Neuronal stem cell (in vitro differentiated cells): ENCODE measurements at regions not wholly inside any gene's neighbourhood (a gene's known extent, or its start where the extent isn't known, plus 50 kb on each side); places are given as distances from the start of the nearest gene placed in this dataset.
A peak's percentile ranks its signal among the peaks of the same experiment; 100 is the strongest.

Source experiments
- DNase-seq: peaks from one replicate; pipeline ENCODE4 v3.0.0-alpha.2; 2013; ENCODE audit warnings: low spot score
- H2AFZ ChIP-seq: one replicate; pipeline ENCODE4 v1.6.1; 2013; ENCODE audit warnings: mild to moderate bottlenecking, low read length, inconsistent platforms
- H2AK5ac ChIP-seq: 2 replicates; pipeline ENCODE4 v1.6.1; 2013; ENCODE audit warnings: low read depth, mild to moderate bottlenecking, inconsistent platforms, low read length, moderate library complexity, mixed read lengths
- H2BK120ac ChIP-seq: 2 replicates; pipeline ENCODE4 v1.6.1; 2013; ENCODE audit warnings: low read depth, mild to moderate bottlenecking, inconsistent platforms, low read length, moderate library complexity, mixed read lengths
- H2BK12ac ChIP-seq: one replicate; pipeline ENCODE4 v1.6.1; 2013; ENCODE audit warnings: low read length, inconsistent platforms
- H2BK15ac ChIP-seq: 2 replicates; pipeline ENCODE4 v1.6.1; 2013; ENCODE audit warnings: mild to moderate bottlenecking, low read length, inconsistent platforms, mixed read lengths
- H2BK5ac ChIP-seq: one replicate; pipeline ENCODE4 v1.6.1; 2013; ENCODE audit warnings: inconsistent platforms, mild to moderate bottlenecking, low read length, moderate library complexity
- H3K14ac ChIP-seq: one replicate; pipeline ENCODE4 v1.6.1; 2013; ENCODE audit warnings: low read length, inconsistent platforms
- H3K18ac ChIP-seq: 2 replicates; pipeline ENCODE4 v1.6.1; 2013; ENCODE audit warnings: low read length, inconsistent platforms
- H3K23ac ChIP-seq: 2 replicates; pipeline ENCODE4 v1.6.1; 2013; ENCODE audit warnings: low read depth, mild to moderate bottlenecking, mixed read lengths, low read length, inconsistent platforms; ENCODE audit not compliant: poor library complexity
- H3K27ac ChIP-seq: replicated peaks from 3 replicates; pipeline ENCODE4 v1.5.1; 2013; ENCODE audit warnings: low read length, inconsistent platforms
- H3K27me3 ChIP-seq, 3 experiments: 2 replicates each; pipeline ENCODE4 v1.6.1; 2013; ENCODE audit warnings: low read length in 3 of 3, mild to moderate bottlenecking in 2 of 3, inconsistent platforms in 1 of 3, low read depth in 1 of 3, mixed read lengths in 1 of 3, moderate library complexity in 1 of 3; ENCODE audit not compliant: control insufficient read depth in 3 of 3, insufficient read depth in 3 of 3
- H3K36me3 ChIP-seq, 2 donors: replicated peaks in 1 of 2; 2 replicates each; pipeline ENCODE4 v1.6.1; 2013; ENCODE audit warnings: low read length in 2 of 2; ENCODE audit not compliant: control insufficient read depth in 2 of 2, insufficient read depth in 2 of 2
- H3K4ac ChIP-seq: 2 replicates; pipeline ENCODE4 v1.6.1; 2013; ENCODE audit warnings: inconsistent platforms, mild to moderate bottlenecking, low read length, moderate library complexity
- H3K4me1 ChIP-seq, 2 donors: 1 replicate in 1 of 2; 2 replicates in 1 of 2; pipeline ENCODE4 v1.6.1; 2013; ENCODE audit warnings: low read length in 2 of 2, low read depth in 1 of 2; ENCODE audit not compliant: control insufficient read depth in 2 of 2, insufficient read depth in 1 of 2
- H3K4me2 ChIP-seq: one replicate; pipeline ENCODE4 v1.6.1; 2013; ENCODE audit warnings: mild to moderate bottlenecking, low read length, inconsistent platforms; ENCODE audit not compliant: insufficient read depth, poor library complexity, severe bottlenecking
- H3K4me3 ChIP-seq, 2 donors: 2 replicates each; pipeline ENCODE4 v1.5.1; 2013; ENCODE audit warnings: low read length in 2 of 2, mild to moderate bottlenecking in 2 of 2, inconsistent platforms in 1 of 2, moderate library complexity in 1 of 2
- H3K79me1 ChIP-seq: one replicate; pipeline ENCODE4 v1.6.1; 2013; ENCODE audit warnings: low read depth, mild to moderate bottlenecking, inconsistent platforms, low read length, moderate library complexity
- H3K9ac ChIP-seq: one replicate; pipeline ENCODE4 v1.6.1; 2013; ENCODE audit warnings: mild to moderate bottlenecking, low read depth, low read length, inconsistent platforms; ENCODE audit not compliant: poor library complexity
- H3K9me3 ChIP-seq, 2 donors: replicated peaks in 1 of 2; 2 replicates each; pipeline versions ENCODE3 to v1.6.1; 2013; ENCODE audit warnings: low read length in 2 of 2, mild to moderate bottlenecking in 2 of 2, inconsistent platforms in 1 of 2, low read depth in 1 of 2, mixed read lengths in 1 of 2, moderate library complexity in 1 of 2; ENCODE audit not compliant: control insufficient read depth in 2 of 2, insufficient read depth in 1 of 2
- H4K8ac ChIP-seq: one replicate; pipeline ENCODE4 v1.6.1; 2013; ENCODE audit warnings: low read depth, mild to moderate bottlenecking, inconsistent platforms, low read length, moderate library complexity
- H4K91ac ChIP-seq: one replicate; pipeline ENCODE4 v1.6.1; 2013; ENCODE audit warnings: low read length, low read depth, mild to moderate bottlenecking, inconsistent platforms; ENCODE audit not compliant: poor library complexity
- WGBS, 2 donors: extraction: QIAGEN DNeasy Blood & Tissue Kit; methylation state at CpG; one replicate each; pipeline ENCODE4 v1.1.7; 2013; ENCODE audit warnings: missing lambda C conversion rate in 2 of 2, mixed read lengths in 1 of 2; ENCODE audit not compliant: insufficient read length in 2 of 2, insufficient replicate concordance in 1 of 2; ENCODE audit errors: extremely low coverage in 2 of 2; 5-methylcytosine and 5-hydroxymethylcytosine counted together

GRCh38 chr3:64957408-64958198 is 269.8 kb upstream of the ADAMTS9 start:
- H3K4me3 ChIP-seq: no peak overlapping the region
- H3K36me3 ChIP-seq: no peaks in the 10 kb centered on the region
- H2AK5ac ChIP-seq: no peak overlapping the region
- H3K23ac ChIP-seq: no peak overlapping the region
- DNase-seq: no peak
- H2BK120ac ChIP-seq: no peak overlapping the region
- H3K9ac ChIP-seq: no peak overlapping the region
- H3K4ac ChIP-seq: no peak overlapping the region
- H4K8ac ChIP-seq: no peak overlapping the region
- peaks cover 0 to 6% of the 10 kb centered on the region in 2 donors for H3K4me1 ChIP-seq
- H2BK5ac ChIP-seq: no peak overlapping the region
- H3K14ac ChIP-seq: no peak overlapping the region
- no CpG with 5 or more reads among the region's 6 CpGs for WGBS, 2 donors
- H3K18ac ChIP-seq: no peak overlapping the region
- H3K27ac ChIP-seq: no peak overlapping the region
- H3K79me1 ChIP-seq: no peaks in the 10 kb centered on the region
- H3K4me2 ChIP-seq: no peak overlapping the region
- no peaks in the 10 kb centered on the region for H3K9me3 ChIP-seq
- H2BK12ac ChIP-seq: no peak overlapping the region
- H2AFZ ChIP-seq: no peak overlapping the region
- no peak overlapping the region for H4K91ac ChIP-seq
- no peak overlapping the region for H2BK15ac ChIP-seq
- no peaks in the 10 kb centered on the region for H3K27me3 ChIP-seq

- Histone ChIP-seq H3K27ac (no peak overlapping the region), H3K4ac (no peak overlapping the region), H3K23ac (no peak overlapping the region), H2AK5ac (no peak overlapping the region), H3K79me1 (no peaks in the 10 kb centered on the region), H3K9me3 (no peaks in the 10 kb centered on the region), H2BK120ac (no peak overlapping the region), H2BK5ac (no peak overlapping the region), H3K18ac (no peak overlapping the region), H4K8ac (no peak overlapping the region), H2BK15ac (no peak overlapping the region), H3K4me1 (peaks cover 0 to 6% of the 10 kb centered on the region in 2 donors), H2AFZ (no peak overlapping the region), H3K4me3 (no peak overlapping the region), H3K27me3 (no peaks in the 10 kb centered on the region), H3K14ac (no peak overlapping the region), H3K4me2 (no peak overlapping the region), H2BK12ac (no peak overlapping the region), H3K36me3 (no peaks in the 10 kb centered on the region), H3K9ac (no peak overlapping the region), H4K91ac (no peak overlapping the region)
- DNase-seq: no peak
- no CpG with 5 or more reads among the region's 10 CpGs for WGBS, 2 donors
Observed at GRCh38 chr3:64956711-64957325, 269.0 kb upstream of the ADAMTS9 start.

DNA sequence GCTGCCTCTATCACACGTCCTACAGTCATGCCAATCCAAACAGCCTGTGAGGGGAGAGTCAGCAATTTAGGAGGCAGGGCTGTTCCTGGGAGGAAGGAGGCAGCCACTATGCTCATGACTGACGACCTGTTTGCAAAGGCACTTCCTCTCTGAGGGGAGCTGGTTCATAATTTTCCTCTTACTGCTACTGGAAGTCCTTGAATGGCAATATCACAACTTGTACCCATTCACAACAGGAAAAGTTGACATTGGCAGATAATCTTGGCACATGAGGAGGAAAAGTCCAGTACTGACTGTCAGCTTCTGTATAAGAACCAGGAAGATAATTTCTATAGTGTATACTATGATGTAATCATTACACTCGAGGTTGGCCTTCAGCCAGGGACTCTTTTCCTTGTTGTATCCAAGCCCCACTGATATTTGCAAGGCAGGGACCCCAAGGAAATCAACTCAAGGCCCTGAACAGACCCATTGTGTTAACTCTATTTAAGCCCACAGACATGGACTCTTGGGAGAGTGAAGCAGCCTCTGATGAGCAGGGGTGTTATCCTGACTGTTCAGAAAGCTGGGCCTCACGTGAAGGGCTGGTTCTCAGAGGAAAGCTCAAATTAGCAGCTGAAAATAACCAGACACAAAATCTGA is 267.3 kb upstream of the ADAMTS9 start:
- Histone ChIP-seq H2BK5ac (no peak overlapping the region), H3K23ac (no peak overlapping the region), H2BK12ac (no peak overlapping the region), H4K8ac (no peak overlapping the region), H3K14ac (no peak overlapping the region), H3K4me3 (no peak overlapping the region), H3K9ac (no peak overlapping the region), H2BK120ac (no peak overlapping the region), H2AFZ (peak overlapping the region; percentile 47), H3K18ac (no peak overlapping the region), H3K4me1 (peaks cover 0 to 6% of the 10 kb centered on the region in 2 donors), H3K9me3 (no peaks in the 10 kb centered on the region), H3K27me3 (no peaks in the 10 kb centered on the region), H3K27ac (no peak overlapping the region), H3K79me1 (no peaks in the 10 kb centered on the region), H2AK5ac (no peak overlapping the region), H4K91ac (no peak overlapping the region), H3K36me3 (no peaks in the 10 kb centered on the region), H3K4ac (no peak overlapping the region), H3K4me2 (no peak overlapping the region), H2BK15ac (no peak overlapping the region)
- no peak for DNase-seq
- no CpG with 5 or more reads among the region's 4 CpGs for WGBS, 2 donors

DNA sequence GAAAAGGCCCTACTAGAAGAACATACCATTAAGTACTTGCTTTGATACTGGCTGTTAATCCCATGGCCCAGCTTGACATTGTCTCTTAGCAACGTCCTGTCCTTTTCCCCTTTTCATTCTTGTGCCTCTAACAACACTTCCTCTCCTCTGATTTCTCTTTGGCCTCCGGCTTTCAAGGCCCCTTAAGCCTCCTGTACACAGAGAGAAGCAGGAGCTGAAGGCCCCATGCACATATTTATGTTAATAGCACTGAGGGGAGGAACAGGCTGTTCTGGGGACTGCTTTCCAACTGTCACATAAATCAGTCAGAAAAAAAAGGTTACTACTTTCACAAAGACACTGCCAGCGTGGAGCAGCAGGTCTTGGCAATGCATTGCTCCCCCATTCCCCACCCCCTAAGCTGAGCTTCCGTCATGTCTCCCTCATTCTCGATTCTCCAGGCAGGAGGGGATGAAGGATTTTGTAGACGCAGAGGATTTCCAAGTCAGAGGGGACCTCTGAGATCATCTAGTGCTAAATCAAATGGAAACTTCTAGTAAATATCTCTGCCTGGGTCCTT is 257.4 kb upstream of the ADAMTS9 start:
- no peak overlapping the region for H2BK15ac ChIP-seq
- H3K27me3 ChIP-seq: no peaks in the 10 kb centered on the region
- peak overlapping the region; percentile 22 for H3K4me2 ChIP-seq
- H3K4me3 ChIP-seq: peak overlapping the region in 1 of 2 donors; percentile 7
- H3K9me3 ChIP-seq: no peaks in the 10 kb centered on the region
- H4K91ac ChIP-seq: no peak overlapping the region
- H2BK5ac ChIP-seq: no peak overlapping the region
- H3K27ac ChIP-seq: peak overlapping the region; percentile 94
- peak overlapping the region; percentile 10 for H2AFZ ChIP-seq
- H3K79me1 ChIP-seq: no peaks in the 10 kb centered on the region
- H4K8ac ChIP-seq: no peak overlapping the region
- no peak overlapping the region for H3K9ac ChIP-seq
- H3K4ac ChIP-seq: no peak overlapping the region
- WGBS, 2 donors: no CpG with 5 or more reads among the region's 6 CpGs
- no peaks in the 10 kb centered on the region for H3K36me3 ChIP-seq
- H3K23ac ChIP-seq: no peak overlapping the region
- H2BK120ac ChIP-seq: no peak overlapping the region
- peaks cover 6 to 17% of the 10 kb centered on the region in 2 donors for H3K4me1 ChIP-seq
- DNase-seq: peak; percentile 83
- no peak overlapping the region for H3K14ac ChIP-seq
- no peak overlapping the region for H2BK12ac ChIP-seq
- H2AK5ac ChIP-seq: no peak overlapping the region
- no peak overlapping the region for H3K18ac ChIP-seq
